ENCODE measurements at regions not wholly inside any gene's neighbourhood (a gene's known extent, or its start where the extent isn't known, plus 50 kb on each side); places are given as distances from the start of the nearest gene placed in this dataset.

GRCh38 chr12:58655375-58655774 is 264.9 kb downstream of the LRIG3 start:
- TF ChIP-seq POLR2A (IDR thresholded peaks at IDR 0.05) (no peak), CTCF (IDR thresholded peaks at IDR 0.05) (no peak)
